Frontal cortex (tissue), 3 donors: ENCODE measurements at regions not wholly inside any gene's neighbourhood (a gene's known extent, or its start where the extent isn't known, plus 50 kb on each side); places are given as distances from the start of the nearest gene placed in this dataset.
"Not testable (repeated sequence)": the region's sequence is repeated elsewhere in the genome, so short reads cannot be mapped to it uniquely, and the experiment has no call there.

Experiments used
- DNase-seq, 2 donors: peaks; one replicate each; pipeline ENCODE4 v3.0.0; 2012; ENCODE audit warnings: low spot score in 2 of 2
- FAIRE-seq: peaks from 2 replicates; lab custom pipeline; 2012; peaks lifted over from hg19 to GRCh38; lab: Jason Lieb, UNC
- donor health status: control.
- donor health status: control.
- donor health status: control.

DNA sequence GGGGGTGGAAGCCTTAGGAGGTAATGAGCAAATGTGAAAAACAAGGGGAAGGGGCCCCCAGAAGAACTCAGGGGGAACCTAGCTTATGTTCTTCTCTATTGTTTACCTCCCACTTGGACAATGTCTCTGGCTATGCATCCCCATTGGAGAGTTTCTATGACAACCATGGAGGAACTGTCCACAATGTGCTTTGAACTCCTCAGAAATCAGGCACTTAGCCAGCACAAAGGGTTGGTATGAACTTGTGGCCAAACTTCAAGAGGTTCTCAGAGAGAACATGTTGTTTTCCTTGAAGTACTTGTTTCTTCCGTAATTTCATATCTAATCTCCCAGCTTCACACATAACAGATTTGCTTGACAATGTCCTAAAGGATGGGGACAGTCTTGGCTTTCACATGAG lies 202.8 kb upstream of the PELI2 start:
- FAIRE-seq (no peak), DNase-seq (no peak)

- FAIRE-seq, DNase-seq: not testable (repeated sequence)
Measured at GRCh38 chr14:55919800-55920199, 198.4 kb upstream of the PELI2 start.

GRCh38 chr14:55921511-55921910 lies 196.7 kb upstream of the PELI2 start:
- FAIRE-seq, result no peak
- DNase-seq, result no peak

DNA sequence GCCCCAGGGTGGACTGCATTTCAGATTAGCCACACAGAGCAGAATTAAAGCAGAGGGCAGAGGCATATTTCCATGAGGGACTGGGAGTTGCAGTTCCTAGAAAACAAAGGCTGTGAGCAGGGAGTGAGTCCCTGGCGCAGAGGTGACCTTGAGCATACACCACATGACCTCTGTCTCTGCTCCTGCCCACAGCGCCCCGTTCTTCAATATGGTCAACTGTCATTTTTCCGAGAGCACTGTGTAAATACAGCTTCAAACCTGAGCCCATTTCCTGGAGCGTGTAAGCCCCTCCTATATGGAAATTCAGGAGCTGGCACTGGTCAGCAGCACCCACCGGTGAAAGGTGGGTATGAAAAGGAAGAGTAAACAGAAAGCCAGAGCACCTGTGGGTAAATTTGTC lies 192.2 kb upstream of the PELI2 start:
- DNase-seq (no peak), FAIRE-seq (no peak)

- FAIRE-seq (no peak), DNase-seq (no peak)
Measured at GRCh38 chr14:55927028-55927427, 191.2 kb upstream of the PELI2 start.

DNA sequence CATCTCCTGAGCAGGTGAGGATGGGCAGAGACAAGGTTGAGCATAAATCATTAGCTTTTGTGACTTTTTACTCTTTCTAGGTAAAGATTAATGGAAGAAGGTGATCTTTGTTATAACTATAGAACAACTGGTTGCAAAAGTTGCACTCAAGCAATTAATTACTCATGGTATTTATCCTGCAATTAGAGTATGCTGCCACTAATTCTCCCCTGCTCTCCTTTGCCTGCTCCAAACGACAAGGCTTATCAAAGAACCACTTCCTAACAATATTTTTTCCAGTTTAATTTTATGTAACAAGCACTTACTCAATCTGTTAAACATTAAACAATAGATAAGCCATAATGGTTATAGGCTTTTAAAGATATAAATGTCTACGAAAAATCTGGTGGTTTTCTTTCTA lies 189.9 kb upstream of the PELI2 start:
- FAIRE-seq (no peak), DNase-seq (no peak)

DNA sequence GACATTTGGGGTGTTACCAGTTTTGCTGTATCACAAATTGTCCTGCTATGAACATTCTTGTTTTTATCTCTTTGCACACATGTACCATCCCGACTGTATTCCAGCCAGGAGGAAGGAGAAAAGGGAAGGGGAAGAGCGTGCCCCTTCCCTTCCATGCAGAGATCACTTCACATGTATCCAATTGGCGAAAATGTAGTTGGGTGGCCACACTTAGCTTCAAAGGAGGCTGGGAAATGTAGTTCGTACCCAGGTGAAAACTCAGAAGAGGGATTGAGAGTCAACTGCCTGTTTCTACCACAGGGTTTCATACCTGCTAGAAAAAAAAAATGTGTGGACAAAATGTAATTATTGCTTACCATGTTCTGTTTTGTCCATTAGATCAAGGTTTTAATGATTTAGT lies 189.1 kb upstream of the PELI2 start:
- DNase-seq, result no peak
- FAIRE-seq, result no peak

DNA sequence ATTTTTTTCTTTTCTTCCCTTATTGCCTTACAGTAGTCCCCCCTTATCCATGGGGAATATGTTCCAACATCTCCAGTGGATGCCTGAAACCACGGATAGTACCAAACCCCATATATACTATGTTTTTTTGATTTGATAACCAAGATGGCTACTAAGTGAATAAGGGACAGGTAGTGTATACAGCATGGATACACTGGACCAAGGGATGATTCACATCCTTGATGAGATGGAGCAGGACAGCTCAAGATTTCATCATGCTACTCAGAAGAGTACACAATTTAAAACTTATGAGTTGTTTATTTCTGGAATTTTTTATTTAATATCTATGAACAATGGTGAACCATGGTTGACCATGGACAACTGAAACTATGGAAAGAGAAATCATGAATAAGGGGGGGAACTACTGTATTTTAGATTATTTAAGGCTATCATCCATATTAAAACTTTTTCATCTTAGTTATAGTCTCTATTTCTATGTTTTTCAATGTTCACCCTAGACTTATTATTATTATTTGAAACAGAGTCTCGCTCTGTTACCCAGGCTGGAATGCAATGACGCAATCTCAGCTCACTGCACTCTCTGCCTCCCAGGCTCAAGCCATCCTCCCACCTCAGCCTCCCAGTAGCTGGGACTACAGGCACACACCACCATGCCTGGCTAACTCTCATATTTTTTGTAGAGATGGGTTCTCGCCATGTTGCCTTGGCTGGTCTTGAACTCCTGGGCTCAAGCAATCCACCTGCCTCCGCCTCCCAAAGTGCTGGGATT lies 188.0 kb upstream of the PELI2 start:
- DNase-seq, result no peak
- FAIRE-seq, result no peak

GRCh38 chr14:55936691-55937090 lies 181.5 kb upstream of the PELI2 start:
- DNase-seq (no peak), FAIRE-seq (no peak)

DNA sequence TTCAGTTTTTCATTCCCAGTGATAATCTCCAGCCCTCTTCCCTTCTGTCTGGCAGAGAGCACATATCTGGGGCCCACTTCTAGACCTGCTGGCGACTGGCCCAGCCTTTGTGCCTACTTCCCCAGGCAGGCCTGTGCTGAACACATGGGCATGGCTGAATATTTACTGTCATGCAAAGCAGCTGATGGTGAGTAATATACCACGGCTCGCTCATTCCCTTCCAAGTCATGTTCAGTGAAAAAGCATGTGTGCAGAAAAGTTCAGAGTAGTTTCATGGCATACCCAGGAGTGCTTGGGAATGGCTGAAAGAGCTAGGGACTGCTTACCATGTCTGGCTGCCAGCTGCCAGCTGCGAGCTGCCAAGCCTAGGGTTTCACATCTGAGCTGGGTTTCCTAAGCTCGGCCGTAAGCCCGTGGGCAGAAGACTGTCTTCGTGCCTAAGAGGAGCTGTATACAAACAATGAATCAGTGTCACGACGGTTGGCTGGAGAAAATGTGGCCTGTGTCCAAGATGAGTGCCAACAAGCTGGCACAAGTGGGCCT lies 179.9 kb upstream of the PELI2 start:
- peak; percentile 15 to 22 for DNase-seq
- no peak for FAIRE-seq

DNA sequence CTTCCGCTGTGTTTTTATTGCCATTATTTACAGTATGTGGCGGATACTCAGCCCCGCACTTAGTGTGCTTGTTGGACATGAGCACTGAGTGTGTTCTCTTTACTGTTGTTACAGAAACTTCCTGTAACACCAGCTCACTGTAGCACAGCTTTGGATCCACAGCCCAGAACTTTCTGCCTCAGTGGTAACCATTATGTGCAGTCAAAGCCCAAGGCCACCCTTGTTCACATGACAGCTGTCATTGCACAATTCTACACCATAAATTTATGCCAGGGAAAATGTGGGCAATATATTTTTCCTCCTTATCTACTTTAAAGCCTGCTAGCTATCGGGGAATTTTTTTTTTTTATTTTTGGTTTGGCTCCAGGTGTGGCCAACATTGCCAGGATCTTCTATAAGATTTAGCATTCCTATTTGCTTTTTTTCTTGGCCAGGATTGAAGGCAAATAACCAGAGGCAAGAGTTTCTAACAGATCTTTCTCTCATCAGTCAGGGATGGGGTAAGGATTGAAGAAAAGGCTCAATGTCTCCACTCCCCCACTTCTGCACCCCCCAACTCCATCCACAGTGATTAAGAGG lies 176.0 kb upstream of the PELI2 start:
- no peak for DNase-seq
- no peak for FAIRE-seq

DNA sequence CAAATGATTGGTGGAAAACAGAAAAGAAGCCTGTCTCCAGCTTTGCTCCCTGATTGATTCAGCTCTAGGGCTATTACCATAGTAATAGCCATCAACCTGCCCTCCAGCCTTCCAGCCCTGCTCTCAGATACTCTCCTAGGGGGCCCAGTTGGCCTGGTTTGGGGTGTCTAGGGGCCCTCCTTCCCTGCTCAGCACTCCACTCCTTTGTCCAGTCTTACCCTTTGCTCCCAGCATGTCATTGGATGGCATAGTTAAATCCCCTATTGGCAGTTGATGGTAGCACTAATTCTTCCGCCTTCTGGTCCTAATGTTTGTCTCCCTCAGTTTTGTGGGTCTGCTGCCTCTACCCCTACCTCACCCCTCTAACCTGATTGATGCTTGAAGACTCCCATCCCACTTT lies 175.4 kb upstream of the PELI2 start:
- no peak for DNase-seq
- FAIRE-seq, result no peak

GRCh38 chr14:55944757-55945156 lies 173.5 kb upstream of the PELI2 start:
- DNase-seq (no peak), FAIRE-seq (no peak)

DNA sequence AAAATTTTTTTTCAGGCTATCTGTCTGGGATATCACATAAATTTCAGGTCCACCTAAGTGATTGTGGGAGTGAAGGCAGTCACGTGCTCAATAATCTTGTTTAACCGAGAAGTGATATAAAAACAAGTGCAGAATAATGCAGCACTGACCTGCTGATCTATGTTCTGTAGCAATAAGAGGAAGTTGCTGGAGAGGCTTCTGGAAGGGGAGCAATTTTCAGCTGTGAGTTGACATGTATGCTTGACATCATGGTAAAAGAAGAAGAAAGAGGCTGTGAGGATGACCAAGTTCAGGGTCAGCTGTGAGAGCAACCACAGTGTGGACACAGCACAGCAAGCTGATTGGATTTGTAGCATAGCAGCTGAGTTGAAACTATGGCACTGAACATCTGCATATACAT lies 172.0 kb upstream of the PELI2 start:
- FAIRE-seq (no peak), DNase-seq (no peak)

DNA sequence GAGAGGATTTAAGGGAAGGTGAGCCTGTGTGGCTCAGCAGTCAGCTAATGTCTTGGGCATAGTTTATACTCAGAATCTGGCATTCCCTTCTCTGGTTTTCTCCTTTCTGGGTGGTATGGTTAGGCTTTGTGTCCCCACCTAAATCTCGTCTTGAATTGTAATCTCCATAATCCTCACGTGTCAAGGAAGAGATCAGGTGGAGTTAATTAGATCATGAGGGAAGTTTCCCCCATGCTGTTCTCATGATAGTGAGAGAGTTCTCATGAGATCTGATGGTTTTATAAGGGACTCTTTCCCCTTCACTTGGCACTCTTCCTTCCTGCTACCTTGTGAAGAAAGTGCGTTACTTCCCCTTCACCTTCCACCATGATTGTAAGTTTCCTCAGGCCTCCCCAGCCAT lies 169.8 kb upstream of the PELI2 start:
- DNase-seq (no peak), FAIRE-seq (no peak)

- FAIRE-seq, result no peak
- no peak for DNase-seq
Measured at GRCh38 chr14:55949708-55950107, 168.5 kb upstream of the PELI2 start.

DNA sequence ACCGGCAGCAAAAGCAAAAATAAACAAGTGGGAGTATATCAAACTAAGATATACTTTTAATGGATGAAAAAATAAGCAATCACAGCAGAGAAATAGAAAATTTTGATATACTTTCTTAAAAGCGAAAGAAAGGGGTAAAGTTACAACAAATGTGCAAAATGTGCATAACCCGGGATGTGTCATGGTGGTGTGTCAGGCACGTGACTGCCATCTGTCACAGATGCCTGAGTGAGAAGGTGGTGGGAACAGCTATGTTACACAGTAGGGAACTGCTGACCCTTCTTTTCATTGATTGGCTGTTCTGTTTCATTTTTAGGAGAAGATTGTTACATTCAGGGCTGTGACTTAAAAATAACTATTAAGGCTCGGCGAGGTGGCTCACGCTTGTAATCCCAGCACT lies 168.1 kb upstream of the PELI2 start:
- DNase-seq, result no peak
- FAIRE-seq, result no peak

DNA sequence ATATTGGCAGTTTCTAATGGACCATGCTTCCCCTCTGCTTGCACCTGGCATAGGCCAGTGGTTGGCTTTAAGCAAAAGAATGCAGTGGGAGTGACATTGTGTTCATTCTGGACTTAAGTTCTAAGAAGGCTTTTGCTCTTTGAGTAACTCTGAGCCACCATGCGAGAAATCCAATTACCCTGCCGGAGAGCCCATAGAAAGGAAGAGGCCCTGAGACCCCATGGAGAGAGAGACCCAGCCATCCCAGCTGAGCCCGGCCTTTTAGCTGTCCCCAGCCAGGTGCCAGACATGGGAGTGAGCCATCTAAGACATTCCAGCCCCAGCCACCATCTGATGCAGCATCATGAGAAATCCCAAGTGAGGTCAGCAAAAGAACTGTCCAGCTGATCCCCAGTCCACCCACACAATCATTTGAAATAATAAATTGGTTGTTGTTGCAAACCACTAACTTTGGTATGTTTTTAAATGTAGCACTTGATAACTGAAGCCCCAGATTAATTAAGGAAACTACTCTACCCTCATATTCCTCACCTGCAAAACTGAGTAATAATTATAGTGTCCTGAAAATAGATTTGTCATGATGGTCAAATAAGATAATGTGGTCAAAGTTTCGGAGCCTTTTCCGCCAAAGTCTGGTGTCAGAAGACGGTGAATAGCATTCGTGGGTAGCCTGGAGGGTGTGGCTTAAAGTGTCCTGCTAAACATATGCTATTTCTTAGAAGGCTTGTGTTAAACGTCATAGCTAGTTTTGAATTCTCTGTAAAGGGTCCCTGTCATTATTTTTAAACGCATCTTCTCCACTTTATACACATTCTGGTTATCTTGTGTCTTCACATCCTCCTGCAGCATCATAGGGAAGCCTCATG lies 166.6 kb upstream of the PELI2 start:
- FAIRE-seq, result no peak

GRCh38 chr14:55954108-55954507 lies 164.1 kb upstream of the PELI2 start:
- no peak for DNase-seq
- FAIRE-seq, result no peak

More for the DNA sequence above, 166.6 kb upstream of the PELI2 start:
- DNase-seq, result no peak

- DNase-seq, result no peak
- no peak for FAIRE-seq
Measured at GRCh38 chr14:55955175-55955574, 163.0 kb upstream of the PELI2 start.

DNA sequence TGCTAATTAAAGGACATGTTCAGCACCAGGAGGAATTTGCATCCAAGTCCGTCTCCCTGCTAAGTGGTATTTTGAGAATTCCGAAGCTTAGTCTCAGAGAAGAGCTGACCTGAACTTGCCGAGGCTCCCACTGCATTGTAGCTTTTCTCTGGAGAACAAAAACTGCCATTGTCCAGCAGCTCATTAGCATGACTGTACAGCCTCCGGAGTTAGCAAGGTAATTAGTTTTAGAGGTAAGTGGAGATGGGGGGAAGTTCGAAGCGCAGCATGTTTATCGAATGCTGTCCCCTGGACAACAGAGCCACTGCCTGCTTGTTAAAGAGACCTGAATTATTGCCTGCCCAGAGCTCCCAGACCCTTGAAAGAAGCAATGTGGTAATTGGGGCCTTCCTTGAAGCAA lies 160.3 kb upstream of the PELI2 start:
- DNase-seq (no peak), FAIRE-seq (no peak)
